SK-N-SH treated with all-trans-retinoic acid at 6 μM for 48 hours (cell line): ENCODE measurements at regions not wholly inside any gene's neighbourhood (a gene's known extent, or its start where the extent isn't known, plus 50 kb on each side); places are given as distances from the start of the nearest gene placed in this dataset.

Experiments
- ARNTL ChIP-seq: fragments of 450-650 bp; formaldehyde crosslinking; IDR thresholded peaks from 2 replicates; pipeline ENCODE4 v1.5.0; 2020; ENCODE audit warnings: low read depth, mild to moderate bottlenecking, moderate library complexity, borderline replicate concordance
- CREB5 ChIP-seq: fragments of 250-450 bp; sonication (Bioruptor Pico); IDR thresholded peaks from 2 replicates; pipeline ENCODE4 v1.5.1; 2020; ENCODE audit warnings: low read depth, mild to moderate bottlenecking, moderate library complexity
- CSRNP3 ChIP-seq: fragments of 250-450 bp; sonication (Bioruptor Pico); IDR thresholded peaks from 2 replicates; pipeline ENCODE4 v1.5.1; 2021; ENCODE audit warnings: mild to moderate bottlenecking, moderate library complexity
- ESRRG ChIP-seq: fragments of 250-450 bp; sonication (Bioruptor Pico); IDR thresholded peaks from 2 replicates; pipeline ENCODE4 v1.6.1; 2021; ENCODE audit warnings: mild to moderate bottlenecking
- GLIS3 ChIP-seq: fragments of 250-450 bp; sonication (Bioruptor Pico); IDR thresholded peaks from 2 replicates; pipeline ENCODE4 v1.5.0; 2020; ENCODE audit warnings: mild to moderate bottlenecking, moderate library complexity
- PATZ1 ChIP-seq: fragments of 250-450 bp; sonication (Bioruptor Pico); IDR thresholded peaks from 2 replicates; pipeline ENCODE4 v1.8.0; 2020; ENCODE audit warnings: mild to moderate bottlenecking, moderate library complexity, borderline replicate concordance
- POU6F1 ChIP-seq: fragments of 250-450 bp; sonication (Bioruptor Pico); IDR thresholded peaks from 2 replicates; pipeline ENCODE4 v1.8.0; 2021; ENCODE audit warnings: low read depth, mild to moderate bottlenecking, moderate library complexity, borderline replicate concordance
- SNAI2 ChIP-seq: fragments of 250-450 bp; sonication (Bioruptor Pico); IDR thresholded peaks from 2 replicates; pipeline ENCODE4 v1.5.0; 2020; ENCODE audit warnings: mild to moderate bottlenecking, moderate library complexity
- TCF4 ChIP-seq: fragments of 250-450 bp; sonication (Bioruptor Pico); IDR thresholded peaks from 2 replicates; pipeline ENCODE4 v1.8.0; 2021; ENCODE audit warnings: mild to moderate bottlenecking, moderate library complexity, borderline replicate concordance
- TSHZ2 ChIP-seq: fragments of 250-450 bp; sonication (Bioruptor Pico); IDR thresholded peaks from 2 replicates; pipeline ENCODE4 v1.5.0; 2020; ENCODE audit warnings: mild to moderate bottlenecking, moderate library complexity
- ZNF565 ChIP-seq: fragments of 450-650 bp; formaldehyde crosslinking; conservative IDR thresholded peaks from 2 replicates; pipeline ENCODE4 v1.5.0; 2020; ENCODE audit warnings: low read depth, mild to moderate bottlenecking, moderate library complexity
- ZNF8 ChIP-seq: fragments of 450-650 bp; formaldehyde crosslinking; IDR thresholded peaks from 2 replicates; pipeline ENCODE4 v1.5.0; 2020; ENCODE audit warnings: mild to moderate bottlenecking, moderate library complexity

DNA sequence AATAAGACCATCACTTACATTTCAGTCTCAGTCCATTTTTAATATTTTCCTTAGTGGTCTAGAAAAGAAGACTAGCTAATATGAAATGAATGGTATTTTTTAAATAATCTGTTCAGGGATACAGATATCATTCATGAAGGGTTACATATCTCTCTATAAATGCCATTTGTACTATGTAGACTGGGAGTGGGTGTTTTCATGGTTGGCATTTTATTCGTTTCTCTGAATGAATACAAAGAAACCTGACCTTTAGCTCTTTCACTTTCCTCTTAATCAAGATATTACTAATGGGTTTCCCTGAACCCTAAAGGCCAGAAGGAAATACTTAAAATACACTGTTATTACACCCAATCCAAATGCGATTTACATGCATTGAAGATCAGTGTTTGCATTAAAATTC is 788.9 kb downstream of the TBC1D32 start:
- TF ChIP-seq GLIS3 (CRISPR knock-in tag) (no peak), SNAI2 (CRISPR knock-in tag) (no peak), PATZ1 (CRISPR knock-in tag) (no peak), ESRRG (CRISPR knock-in tag) (no peak), ZNF8 (CRISPR knock-in tag) (no peak), POU6F1 (CRISPR knock-in tag) (no peak), TCF4 (CRISPR knock-in tag) (no peak), TSHZ2 (CRISPR knock-in tag) (no peak), CSRNP3 (CRISPR knock-in tag) (no peak), ZNF565 (CRISPR knock-in tag) (no peak), ARNTL (CRISPR knock-in tag) (no peak), CREB5 (CRISPR knock-in tag) (no peak)
